NCI-H524 (cell line): ENCODE measurements at regions not wholly inside any gene's neighbourhood (a gene's known extent, or its start where the extent isn't known, plus 50 kb on each side); places are given as distances from the start of the nearest gene placed in this dataset.
"Not testable (repeated sequence)": the region's sequence is repeated elsewhere in the genome, so short reads cannot be mapped to it uniquely, and the experiment has no call there.

ENCODE experiments used
- DNase-seq, 2 experiments: peaks; one replicate each; lab custom pipeline; 2025; lab: John Stamatoyannopoulos, UW

DNA sequence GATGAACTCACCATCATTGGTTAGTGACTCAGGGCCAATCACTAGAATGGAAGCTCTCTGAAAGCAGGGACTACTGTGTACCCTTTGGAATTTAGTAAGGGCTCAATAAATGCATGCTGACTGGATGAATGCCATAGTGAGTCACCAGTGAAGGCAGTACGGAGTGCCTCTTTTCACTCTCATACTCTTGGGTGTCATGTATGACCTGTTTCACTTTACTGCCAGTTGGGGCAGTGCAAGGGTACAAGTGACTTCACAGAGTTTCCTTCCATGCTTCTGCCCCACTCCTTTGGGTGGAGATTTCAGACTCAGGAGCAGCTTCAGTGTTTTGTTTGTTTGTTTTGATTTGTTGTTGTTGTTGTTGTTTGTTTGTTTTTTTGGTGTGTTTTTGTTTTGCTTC, 57.7 kb downstream of the SOX3 start:
- no peak for DNase-seq

DNA sequence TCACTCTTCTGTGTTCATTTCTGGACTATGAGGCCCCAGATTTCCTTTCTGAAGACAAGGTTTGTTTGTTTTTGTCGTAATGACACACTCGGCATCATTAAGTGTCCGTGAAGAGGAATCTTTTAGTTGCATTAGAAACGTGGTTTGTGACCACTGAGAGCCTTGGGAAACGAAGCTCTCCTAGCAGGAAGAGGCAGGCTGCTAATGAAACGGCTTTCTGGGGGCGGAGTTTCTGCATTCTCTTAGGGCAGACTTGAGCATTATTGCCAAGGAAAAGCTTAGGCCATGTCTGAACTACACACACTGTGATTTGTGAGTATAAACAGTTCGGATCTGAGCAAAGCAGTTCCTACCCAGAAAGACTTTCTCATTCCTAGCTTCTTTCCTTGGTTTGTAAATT, 64.0 kb downstream of the SOX3 start:
- no peak for DNase-seq

DNA sequence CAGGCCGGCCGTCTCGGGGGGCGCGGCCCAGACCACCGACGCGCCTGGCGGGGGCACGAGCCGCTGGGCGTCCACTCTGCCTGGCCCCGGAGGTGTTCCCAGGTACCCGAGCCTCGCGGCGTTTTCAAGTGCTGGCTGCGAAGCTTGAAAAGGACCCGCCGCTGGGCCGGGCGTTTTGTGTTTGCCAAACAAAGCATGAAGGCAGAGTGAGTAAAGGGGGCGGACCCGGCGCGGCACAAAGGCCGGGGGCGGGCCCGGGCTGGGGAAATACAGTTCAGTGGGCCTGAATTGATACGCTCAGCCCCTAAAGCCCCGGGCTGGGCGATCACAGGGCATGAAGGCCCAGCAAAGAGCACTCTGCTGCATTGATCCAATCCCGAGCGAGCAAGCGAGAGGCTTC, 65.4 kb downstream of the SOX3 start:
- no peak for DNase-seq

DNA sequence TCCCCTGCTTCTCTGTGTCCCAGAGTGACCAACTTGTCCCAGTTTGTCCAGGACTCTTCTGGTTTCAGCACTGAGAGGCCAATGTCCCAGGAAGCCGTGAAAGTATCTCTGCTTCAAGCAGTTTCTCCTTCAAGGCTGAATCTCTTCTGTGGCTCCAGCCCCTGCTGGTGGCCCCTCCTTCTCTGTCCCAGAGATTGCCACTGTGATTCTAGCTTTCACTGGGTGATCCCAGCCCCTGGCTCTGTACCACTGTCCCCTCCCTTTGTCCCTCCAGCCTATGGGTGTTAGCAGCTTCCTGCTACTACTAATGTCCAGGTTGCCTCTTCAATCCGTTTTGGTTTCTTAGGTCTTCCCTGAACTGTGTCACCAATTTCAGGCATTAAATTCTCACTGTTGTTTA, 70.5 kb downstream of the SOX3 start:
- DNase-seq = no peak

DNA sequence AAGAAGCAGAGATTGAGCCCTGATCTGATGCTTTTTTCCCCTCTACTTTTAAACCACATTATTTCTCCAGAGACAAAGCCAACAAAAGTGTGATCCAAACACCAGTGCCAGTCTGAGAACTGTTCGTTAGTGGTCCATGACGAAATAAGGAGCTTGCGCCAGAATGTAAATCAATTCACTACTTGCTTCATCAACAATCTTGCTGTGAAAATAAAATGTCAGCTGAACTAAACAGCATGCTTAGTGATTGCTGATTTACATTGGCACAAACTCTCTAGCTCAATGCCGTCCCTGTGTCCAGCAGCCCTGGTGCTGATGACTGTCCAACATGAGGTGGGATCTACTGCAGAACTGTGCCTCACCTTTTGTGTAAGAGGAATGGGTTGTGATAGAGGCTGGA, 71.3 kb downstream of the SOX3 start:
- DNase-seq = no peak

DNA sequence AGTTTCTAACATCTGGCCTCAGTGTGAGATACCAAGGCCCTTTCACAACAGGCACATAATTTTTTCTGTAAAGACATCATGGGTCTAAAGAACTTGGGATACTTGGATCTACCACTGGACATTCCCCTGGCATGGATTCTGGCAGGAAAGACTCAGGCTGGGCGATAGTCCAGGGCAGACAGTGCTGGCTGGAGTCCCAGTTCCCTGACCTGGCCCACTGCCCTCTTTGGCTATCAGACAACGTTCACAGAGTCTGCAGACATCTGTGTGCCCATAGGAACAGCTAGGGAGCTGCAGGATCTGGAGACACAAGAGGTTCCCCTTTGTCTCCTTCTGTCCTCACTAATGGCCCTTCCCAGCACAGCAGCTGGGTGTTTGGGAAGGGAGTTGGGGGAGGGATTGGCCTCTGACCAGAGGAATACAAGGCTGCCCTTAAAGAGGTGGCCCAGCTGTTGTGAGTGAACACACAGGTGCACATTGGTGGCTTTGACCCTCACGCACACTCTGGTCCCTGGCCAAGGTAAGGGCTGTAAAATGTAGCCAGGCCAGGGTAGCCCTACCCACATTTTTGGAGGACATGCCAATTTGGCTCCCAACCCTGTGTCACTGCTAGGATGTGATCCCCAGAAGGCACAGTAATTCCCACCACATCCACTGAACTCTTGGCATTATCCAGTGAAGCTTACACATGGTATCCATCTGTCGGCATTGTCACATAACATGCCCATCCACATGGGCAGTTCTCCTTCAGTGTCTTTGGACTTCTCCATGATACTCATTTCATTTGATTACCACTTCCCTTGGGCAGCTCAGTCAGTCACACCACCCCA, 72.3 kb downstream of the SOX3 start:
- DNase-seq = no peak

DNA sequence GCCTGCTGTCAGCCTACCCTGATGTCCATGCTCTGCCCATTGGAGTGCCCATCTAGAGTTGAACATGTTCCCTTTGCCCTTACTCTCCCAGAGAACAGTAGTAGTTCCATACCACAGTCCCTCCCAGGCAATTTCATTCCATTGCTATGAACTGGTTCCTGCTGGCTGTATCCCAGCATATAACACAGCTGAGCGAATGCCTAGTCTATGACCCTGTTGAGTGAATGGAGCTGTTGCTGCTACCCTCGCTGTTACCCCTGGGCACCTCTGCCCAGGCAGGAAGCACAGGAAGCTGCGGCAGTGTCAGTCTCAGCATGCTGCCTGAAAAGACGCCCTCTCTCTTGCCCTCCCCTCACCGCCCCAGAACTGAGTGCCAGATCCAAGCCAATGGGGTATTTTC, 73.3 kb downstream of the SOX3 start:
- no peak for DNase-seq

DNA sequence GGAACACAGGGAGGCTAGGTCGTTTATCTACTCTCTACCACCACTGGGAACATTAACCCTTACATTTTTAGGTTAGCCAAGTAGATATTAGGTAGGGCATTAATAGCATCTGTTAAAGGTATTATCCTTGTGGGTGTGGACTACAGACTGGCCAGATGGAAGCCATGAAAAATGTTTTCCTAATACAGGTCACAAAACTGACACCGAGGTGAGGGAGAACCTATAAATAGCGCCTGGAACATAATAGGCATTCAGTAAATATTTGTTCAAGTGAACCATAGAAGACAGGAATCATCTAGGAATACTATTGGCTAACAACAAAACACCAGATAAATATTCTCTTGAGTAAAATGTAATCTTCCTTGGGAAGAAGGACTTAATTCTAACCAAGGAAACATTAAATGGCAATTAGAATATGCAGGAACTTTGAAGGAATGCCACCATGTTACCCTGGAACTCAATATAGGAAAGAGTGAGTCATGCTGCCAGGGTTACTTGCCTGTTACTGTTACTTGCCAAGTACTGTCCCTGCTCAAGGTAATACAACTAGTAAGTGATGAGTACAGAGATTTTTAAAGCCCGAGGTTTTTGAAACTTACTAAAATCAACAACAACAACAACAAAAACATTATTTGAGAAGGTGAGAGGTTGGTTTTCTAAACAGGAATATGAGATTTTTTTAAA, 79.0 kb downstream of the SOX3 start:
- DNase-seq = no peak

DNA sequence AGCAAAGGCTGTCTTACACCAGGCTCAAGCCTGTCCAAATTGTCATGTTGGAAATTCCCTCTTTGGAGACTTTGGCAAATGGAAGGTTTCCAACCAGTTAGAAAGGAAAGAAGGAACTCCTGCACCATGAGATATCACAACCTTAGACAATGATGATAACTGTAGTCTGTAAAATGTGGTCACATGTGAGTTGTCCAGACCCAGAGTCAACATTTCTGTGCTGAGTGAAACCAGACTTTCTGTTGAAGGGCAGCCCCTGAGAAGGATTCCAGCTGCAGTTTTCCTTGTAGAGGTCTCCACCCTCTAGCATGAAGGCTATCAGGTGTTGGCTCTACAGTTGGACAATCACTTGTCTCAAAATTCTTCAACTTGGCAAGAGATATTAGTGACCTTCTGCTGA, 82.4 kb downstream of the SOX3 start:
- no peak for DNase-seq

DNA sequence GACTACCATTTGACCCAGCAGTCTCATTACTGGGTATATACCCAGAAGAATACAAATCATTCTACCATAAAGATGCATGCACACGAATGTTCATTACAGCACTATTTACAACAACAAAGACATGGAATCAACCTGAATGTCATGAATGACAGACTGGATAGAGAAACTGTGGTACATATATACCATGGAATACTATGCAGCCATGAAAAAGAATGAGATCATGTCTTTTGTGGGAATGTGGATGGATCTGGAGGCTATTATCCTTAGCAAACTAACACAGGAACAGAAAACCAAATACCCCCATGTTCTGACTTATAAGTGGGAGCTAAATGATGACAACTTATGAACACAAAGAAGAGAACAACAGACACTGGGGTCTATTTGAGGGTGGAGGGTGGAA, 102.7 kb downstream of the SOX3 start:
- not testable (repeated sequence) for DNase-seq

DNA sequence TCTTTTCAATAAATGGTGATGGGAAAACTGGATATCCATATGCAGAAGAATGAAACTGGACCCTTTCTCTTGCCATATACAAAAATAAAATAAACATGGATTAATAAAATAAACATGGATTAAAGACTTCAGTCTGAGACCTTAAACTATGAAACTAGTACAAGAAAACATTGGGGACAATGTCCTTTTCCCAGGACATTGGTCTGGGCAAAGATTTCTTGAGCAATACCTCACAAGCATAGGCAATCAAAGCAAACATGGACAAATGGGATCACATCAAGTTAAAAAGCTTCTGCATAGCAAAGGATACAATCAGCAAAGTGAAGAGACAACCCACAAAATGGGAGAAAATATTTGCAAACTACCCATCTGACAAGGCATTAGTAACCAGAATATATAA, 108.5 kb downstream of the SOX3 start:
- DNase-seq = not testable (repeated sequence)

DNA sequence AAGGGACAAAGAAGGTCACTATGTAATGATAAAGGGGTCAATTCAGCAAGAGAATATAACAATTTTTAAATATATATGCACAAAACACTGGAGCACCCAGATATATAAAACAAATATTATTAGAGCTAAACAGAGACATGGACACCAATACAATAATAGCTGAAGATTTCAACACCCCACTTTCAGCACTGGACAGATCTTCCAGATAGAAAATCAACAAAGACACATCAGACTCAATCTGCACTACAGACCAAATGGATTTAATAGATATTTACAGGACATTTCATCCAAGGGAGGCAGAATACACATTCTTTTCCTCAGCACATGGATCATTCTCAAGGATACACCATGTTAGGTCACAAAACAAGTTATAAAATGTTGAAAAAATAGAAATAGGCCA, 111.4 kb downstream of the SOX3 start:
- DNase-seq = no peak

DNA sequence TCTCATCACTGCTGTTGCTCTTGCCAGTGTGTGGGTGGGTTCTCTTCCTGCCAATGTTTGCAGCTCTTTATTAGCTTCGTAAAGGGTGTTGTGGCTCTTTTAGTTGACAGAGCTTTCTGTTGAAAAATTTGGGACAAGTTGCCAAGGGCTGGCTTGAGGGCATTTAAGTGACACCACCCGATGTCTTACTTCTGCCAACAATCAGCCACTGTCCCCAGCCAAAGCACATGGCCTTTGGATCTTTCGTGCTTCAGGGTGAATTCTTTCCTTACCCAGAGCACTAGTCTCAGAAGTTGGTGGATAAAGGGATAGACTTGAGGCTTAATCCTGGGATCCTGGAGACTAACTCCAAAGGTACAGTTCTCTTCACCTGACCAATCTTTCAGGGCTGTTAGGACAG, 113.6 kb downstream of the SOX3 start:
- DNase-seq = no peak

DNA sequence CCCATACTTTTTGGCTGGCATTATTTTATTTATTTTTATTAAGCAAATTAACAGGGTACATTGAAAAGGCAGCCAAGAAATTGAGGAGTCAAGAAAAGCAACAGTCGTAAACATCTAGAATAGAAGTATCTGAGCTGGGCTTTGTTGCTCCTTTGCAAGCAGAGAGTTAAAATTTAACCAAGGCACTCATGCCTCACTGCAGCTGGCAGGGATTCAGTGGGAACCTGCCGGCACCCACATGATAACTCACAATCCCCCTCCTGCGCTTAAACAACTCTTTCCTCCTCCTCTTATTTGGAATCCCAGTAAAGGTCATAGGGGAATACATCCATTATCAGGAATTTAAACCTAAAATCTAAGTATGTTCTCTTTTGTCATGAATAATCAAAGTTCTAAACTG, 115.5 kb downstream of the SOX3 start:
- DNase-seq = no peak

DNA sequence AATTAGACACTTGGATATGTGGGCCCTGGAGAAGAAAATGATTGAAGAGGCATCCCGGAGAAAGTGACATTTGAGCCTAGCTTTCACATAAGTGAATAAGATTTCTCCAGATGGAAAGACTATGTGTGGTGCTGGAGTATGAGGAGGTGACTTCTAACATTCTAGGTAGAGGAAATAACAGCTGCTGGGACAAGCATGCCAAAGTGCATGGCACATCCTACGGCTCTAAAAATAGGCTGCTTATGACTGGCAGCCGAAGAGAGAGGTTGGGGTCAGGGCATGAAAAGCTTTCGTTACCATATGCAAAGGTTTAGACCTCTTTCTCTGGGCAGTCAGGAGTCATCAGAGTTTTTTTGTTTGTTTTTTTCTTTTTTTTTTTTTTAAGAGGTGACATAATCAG, 142.0 kb downstream of the SOX3 start:
- DNase-seq = no peak

DNA sequence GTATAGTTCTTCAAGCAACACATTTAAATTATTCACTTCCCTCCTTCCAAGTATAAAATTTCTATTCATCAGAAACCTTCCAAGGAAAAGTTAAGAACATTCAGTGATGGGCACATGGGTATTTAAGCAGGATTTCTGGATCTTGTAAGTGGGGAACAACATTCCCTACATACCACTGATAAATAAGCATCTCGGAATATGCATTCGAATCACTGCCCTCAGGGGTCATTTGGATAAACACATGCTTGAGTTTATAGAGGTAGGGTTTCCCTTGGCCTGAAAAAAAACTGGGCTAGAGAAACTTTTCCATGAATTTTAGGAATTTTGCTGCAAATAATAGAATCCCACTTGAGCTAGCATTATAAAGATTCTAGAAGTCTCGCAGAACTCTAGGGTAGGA, 143.9 kb downstream of the SOX3 start:
- DNase-seq = no peak

DNA sequence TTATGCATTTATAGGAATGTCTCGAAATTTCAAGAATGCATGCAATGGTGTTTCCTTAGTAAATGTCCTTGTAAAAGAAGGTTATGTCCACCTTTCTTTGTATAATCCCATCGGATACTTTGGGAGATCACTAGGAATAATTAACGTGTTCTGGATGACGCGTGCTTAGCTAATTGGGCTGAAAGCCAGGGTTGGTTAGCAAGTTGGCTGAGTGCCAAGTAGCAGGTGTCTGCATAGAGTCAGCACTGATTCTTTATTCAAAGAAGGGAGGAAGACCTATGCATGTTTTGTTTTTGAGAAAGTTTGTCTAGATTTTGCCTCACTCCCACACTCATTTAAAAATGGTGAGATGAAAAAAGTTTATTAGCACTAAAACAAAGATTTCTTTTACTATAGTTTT, 144.6 kb downstream of the SOX3 start:
- peak in 1 of 2 experiments; percentile 33 for DNase-seq

DNA sequence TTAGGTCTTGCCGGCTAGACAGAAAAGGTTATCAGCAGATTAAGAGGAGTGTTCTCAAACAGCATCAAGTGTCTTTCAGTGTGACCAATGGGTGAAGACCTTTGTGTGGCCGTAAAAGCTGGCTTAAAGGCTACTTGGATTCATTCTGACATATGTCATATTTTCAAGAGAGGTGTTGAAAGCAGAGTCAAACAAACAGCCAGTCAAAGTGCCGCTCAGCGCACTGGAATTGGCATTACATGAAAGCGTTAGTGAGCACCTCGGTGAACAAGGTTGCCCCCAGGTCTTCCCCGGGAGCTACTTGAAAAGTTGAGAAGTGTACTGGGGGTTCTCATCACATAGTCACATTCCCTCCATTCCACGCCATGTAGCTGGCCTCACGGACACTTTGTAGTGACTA, 148.9 kb downstream of the SOX3 start:
- no peak for DNase-seq

DNA sequence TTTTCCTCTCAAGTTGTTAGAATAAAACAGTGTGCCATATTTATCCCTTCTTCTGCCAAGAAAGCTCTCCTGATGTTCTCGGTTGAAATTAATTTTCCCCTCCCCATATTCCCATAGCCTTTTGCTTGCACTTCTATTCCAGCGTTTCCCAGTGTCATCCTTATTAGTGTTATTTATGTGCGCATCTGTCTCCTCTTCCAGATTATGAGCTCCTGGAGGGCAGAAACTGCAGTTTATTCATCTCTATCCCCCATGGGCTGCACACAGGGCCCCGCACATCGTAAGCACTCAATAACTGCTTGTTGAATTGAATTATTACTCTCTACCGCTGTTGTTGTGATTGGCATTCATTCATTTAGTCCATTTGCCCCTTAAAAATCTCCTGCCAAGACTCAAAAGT, 149.4 kb downstream of the SOX3 start:
- no peak for DNase-seq

DNA sequence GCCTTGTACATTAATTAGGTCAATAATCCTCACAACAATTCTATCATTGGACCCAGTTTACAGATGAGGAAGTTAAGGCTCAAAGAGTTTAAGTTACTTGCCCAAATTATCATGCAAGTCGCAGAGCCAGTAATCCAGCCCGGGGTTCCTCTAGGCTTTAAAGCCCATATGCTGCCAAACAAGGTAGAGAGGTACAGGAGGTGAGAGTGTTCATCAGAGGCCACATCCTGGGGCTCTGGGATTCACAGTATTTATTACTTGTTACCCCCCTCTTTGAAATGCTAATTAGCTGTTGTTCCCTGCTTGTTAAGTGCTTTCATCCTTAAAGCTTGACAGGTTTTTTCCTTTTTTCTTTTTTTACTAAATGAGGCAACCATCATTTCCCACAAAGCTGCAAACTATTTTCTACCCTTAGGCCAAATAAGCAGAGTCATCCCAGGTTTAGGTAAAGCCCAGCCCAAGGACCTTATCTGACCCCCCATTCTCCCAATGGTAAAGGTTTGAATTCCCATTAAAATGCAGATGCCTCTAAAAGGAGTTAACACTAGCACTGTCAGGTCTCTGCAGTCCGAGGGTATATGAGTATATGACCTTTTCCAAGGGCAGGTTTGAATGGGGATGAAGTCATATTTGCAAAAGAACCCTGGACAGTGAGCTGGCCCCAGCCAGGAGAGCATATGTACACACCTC, 150.3 kb downstream of the SOX3 start:
- no peak for DNase-seq

DNA sequence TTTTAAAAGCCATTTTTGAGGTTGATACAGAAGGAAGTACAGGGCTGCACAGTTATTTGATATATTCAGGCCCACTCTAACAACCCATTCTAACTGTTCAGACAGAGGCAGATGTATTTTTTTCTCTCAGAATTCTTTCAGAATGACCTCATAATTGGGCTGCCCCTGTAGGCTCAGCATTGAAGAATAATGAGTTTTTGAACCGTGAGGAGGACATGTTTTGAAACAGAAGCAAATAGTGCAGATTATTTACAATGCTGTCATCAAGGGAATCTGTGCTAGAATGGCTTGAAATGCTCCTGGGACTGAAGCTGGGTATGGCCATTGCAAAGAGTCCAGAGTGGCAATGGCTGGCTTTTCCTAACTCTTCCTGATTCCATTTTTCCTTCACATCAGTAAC, 158.1 kb downstream of the SOX3 start:
- no peak for DNase-seq

DNA sequence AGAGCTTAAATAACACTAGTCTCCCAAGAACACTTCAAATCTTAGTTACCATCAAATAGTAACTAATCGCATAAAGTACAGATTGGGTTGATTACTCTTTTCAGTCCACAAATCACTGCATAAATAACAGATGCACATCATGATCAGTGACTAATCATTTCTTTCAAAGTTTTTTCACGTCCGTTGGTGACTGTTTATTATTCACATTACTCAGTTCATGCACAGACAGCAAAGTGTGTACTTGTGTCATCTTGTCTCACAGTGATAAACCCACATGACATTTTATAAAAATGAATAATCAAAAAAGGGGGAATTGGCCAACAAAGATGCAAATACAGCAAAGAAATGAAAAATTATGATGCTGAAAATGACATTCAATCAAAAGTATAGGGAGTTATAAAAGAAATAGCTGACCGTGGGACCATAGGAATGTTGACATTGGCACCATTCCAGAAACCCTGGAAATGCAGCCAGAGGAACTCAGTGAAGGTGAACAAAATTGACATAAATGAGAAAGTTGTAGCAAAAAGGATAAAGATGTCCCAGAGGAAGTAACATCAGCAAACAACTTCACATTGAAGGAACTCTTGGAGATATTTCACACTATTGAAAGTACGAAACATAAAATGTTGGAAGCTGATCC, 161.5 kb downstream of the SOX3 start:
- no peak for DNase-seq

DNA sequence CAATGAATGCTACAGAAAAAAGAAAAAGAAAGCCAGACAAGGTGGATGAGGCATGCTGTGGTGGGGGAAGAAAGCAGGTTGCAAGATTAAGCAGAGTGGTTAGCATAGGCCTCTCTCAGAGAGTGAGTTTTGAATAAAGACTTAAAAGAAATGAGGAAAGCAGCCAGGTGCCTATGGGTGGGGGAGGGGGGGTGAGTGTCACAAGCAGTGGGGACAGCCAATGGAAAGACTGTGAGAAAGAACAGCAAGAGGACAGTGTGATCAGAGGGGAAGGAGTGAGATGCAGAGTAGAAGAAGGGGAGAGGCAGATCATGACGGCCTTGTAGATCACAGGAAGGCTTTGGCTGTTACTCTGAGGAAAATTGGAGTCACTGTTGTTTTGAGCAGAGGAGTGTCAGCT, 162.5 kb downstream of the SOX3 start:
- no peak for DNase-seq
